Mammary epithelial cell (primary cell): ENCODE measurements at regions not wholly inside any gene's neighbourhood (a gene's known extent, or its start where the extent isn't known, plus 50 kb on each side); places are given as distances from the start of the nearest gene placed in this dataset.

Source experiments
- CTCF ChIP-seq, 2 donors: IDR thresholded peaks in 1 of 2; conservative IDR thresholded peaks in 1 of 2; 2 replicates each; pipeline ENCODE4 v1.5.1; 2011 to 2012; ENCODE audit warnings: inconsistent platforms in 2 of 2, low read length in 2 of 2, mild to moderate bottlenecking in 2 of 2, control low read depth in 1 of 2, low read depth in 1 of 2; ENCODE audit not compliant: insufficient read depth in 1 of 2; ENCODE audit errors: extremely low read depth in 1 of 2
- EZH2 ChIP-seq: IDR thresholded peaks from 2 replicates; pipeline ENCODE4 v1.6.1; 2012; ENCODE audit warnings: low read length, inconsistent platforms, borderline replicate concordance

DNA sequence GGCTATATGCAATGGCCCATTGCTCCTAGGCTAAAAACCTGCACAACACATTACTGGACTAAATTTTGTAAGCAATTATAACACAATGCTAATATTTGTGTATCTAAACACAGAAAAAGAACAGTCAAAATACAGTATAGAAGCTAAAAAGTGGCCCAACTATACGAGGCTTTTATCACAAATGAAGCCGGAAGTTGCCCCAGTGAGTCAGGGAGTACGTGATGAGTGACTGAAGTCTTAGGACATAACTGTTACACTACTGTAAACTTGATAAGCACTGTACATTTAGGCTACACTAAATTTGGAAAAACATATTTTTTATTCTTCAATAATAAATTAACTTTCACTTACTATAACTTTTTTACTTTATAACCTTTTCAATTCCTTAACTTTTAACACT lies 105.2 kb upstream of the PRR16 start:
- no peak for TF ChIP-seq CTCF (conservative IDR thresholded peaks at IDR 0.05 in 1 of 2, IDR thresholded peaks at IDR 0.05 in 1 of 2; ENCODE audit: extremely low read depth in 1 of 2, insufficient read depth in 1 of 2, low read depth in 1 of 2, low read length in 2 of 2)
- TF ChIP-seq EZH2, result no peak
